ENCODE measurements at regions not wholly inside any gene's neighbourhood (a gene's known extent, or its start where the extent isn't known, plus 50 kb on each side); places are given as distances from the start of the nearest gene placed in this dataset.

DNA sequence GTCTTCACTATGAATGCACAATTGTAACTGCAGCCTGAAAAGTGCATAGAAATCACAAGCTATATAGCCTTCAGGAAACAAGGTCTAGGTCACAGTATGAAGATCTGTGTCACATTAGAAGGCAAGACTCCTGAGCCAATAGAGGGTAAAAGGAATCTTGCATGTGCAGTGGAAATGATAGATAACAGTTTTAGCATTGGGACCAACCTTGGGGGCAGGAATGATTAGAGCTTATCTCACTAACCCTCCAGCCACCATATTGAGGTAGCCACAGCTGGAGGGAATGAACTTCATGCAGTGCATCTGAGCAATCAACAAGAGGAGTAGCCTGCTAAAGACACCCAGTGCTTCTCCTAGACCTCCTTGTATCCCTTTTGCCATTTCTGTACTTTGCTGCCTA lies 390.1 kb downstream of the LTN1 start:
- ChIA-PET POLR2A (no interaction called here), CTCF (no interaction called here)
- Mint-ChIP-seq H3K9me3 (peaks cover 66% of the 10 kb centered on the region), H3K36me3 (peaks cover 45% of the 10 kb centered on the region), H3K27ac (no peak overlapping the region), H3K27me3 (ENCODE audit: low read depth) (peaks cover 9% of the 10 kb centered on the region; the same call in 1 of the 2 replicates), H3K4me3 (no peak overlapping the region), H3K4me1 (no peaks in the 10 kb centered on the region)
- TF ChIP-seq, protein P1, sequence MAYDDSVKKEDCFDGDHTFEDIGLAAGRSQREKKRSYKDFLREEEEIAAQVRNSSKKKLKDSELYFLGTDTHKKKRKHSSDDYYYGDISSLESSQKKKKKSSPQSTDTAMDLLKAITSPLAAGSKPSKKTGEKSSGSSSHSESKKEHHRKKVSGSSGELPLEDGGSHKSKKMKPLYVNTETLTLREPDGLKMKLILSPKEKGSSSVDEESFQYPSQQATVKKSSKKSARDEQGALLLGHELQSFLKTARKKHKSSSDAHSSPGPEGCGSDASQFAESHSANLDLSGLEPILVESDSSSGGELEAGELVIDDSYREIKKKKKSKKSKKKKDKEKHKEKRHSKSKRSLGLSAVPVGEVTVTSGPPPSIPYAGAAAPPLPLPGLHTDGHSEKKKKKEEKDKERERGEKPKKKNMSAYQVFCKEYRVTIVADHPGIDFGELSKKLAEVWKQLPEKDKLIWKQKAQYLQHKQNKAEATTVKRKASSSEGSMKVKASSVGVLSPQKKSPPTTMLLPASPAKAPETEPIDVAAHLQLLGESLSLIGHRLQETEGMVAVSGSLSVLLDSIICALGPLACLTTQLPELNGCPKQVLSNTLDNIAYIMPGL (CRISPR knock-in tag; IDR thresholded peaks at IDR 0.05) = no peak
- TF ChIP-seq TEAD4 (CRISPR knock-in tag; IDR thresholded peaks at IDR 0.05) = no peak
- no peak for TF ChIP-seq SMAD4 (CRISPR knock-in tag; IDR thresholded peaks at IDR 0.05)
- TF ChIP-seq MLX (CRISPR knock-in tag; IDR thresholded peaks at IDR 0.05) = no peak
- TF ChIP-seq, protein P2, sequence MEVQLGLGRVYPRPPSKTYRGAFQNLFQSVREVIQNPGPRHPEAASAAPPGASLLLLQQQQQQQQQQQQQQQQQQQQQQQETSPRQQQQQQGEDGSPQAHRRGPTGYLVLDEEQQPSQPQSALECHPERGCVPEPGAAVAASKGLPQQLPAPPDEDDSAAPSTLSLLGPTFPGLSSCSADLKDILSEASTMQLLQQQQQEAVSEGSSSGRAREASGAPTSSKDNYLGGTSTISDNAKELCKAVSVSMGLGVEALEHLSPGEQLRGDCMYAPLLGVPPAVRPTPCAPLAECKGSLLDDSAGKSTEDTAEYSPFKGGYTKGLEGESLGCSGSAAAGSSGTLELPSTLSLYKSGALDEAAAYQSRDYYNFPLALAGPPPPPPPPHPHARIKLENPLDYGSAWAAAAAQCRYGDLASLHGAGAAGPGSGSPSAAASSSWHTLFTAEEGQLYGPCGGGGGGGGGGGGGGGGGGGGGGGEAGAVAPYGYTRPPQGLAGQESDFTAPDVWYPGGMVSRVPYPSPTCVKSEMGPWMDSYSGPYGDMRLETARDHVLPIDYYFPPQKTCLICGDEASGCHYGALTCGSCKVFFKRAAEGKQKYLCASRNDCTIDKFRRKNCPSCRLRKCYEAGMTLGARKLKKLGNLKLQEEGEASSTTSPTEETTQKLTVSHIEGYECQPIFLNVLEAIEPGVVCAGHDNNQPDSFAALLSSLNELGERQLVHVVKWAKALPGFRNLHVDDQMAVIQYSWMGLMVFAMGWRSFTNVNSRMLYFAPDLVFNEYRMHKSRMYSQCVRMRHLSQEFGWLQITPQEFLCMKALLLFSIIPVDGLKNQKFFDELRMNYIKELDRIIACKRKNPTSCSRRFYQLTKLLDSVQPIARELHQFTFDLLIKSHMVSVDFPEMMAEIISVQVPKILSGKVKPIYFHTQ (CRISPR knock-in tag; IDR thresholded peaks at IDR 0.05) = no peak
- no peak for TF ChIP-seq TCF7 (CRISPR knock-in tag; IDR thresholded peaks at IDR 0.05; ENCODE audit: low read depth)
- TF ChIP-seq OVOL2 (CRISPR knock-in tag; IDR thresholded peaks at IDR 0.05; ENCODE audit: borderline replicate concordance) = no peak
- TF ChIP-seq ELF4 (CRISPR knock-in tag; IDR thresholded peaks at IDR 0.05; ENCODE audit: low read depth) = no peak
- no peak for TF ChIP-seq ESRRA (CRISPR knock-in tag; IDR thresholded peaks at IDR 0.05; ENCODE audit: borderline replicate concordance)
- TF ChIP-seq CDX4 (CRISPR knock-in tag; IDR thresholded peaks at IDR 0.05; ENCODE audit: borderline replicate concordance) = no peak
- TF ChIP-seq, protein P3, sequence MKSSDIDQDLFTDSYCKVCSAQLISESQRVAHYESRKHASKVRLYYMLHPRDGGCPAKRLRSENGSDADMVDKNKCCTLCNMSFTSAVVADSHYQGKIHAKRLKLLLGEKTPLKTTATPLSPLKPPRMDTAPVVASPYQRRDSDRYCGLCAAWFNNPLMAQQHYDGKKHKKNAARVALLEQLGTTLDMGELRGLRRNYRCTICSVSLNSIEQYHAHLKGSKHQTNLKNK (CRISPR knock-in tag; IDR thresholded peaks at IDR 0.05) = no peak
- no peak for TF ChIP-seq ZNF219 (CRISPR knock-in tag; IDR thresholded peaks at IDR 0.05; ENCODE audit: borderline replicate concordance)
- no peak for TF ChIP-seq KAT7 (CRISPR knock-in tag; IDR thresholded peaks at IDR 0.05; ENCODE audit: borderline replicate concordance)
- no peak for TF ChIP-seq CREB1 (CRISPR knock-in tag; IDR thresholded peaks at IDR 0.05)
- no peak for TF ChIP-seq JUN (CRISPR knock-in tag; IDR thresholded peaks at IDR 0.05)
- no peak for TF ChIP-seq E2F1 (CRISPR knock-in tag; IDR thresholded peaks at IDR 0.05)
- no peak for TF ChIP-seq IRF2 (CRISPR knock-in tag; IDR thresholded peaks at IDR 0.05; ENCODE audit: borderline replicate concordance, low read depth)
- no peak for TF ChIP-seq ZSCAN18 (CRISPR knock-in tag; IDR thresholded peaks at IDR 0.05)
- no peak for TF ChIP-seq ATF2 (CRISPR knock-in tag; IDR thresholded peaks at IDR 0.05; ENCODE audit: borderline replicate concordance, low read depth)
- no peak for TF ChIP-seq NFATC4 (CRISPR knock-in tag; IDR thresholded peaks at IDR 0.05)
- ATAC-seq (no peak), DNase-seq (ENCODE audit: low spot score) (no peak)
